Gastrocnemius medialis (tissue), 4 donors: ENCODE measurements at regions not wholly inside any gene's neighbourhood (a gene's known extent, or its start where the extent isn't known, plus 50 kb on each side); places are given as distances from the start of the nearest gene placed in this dataset.
"Not testable (repeated sequence)": the region's sequence is repeated elsewhere in the genome, so short reads cannot be mapped to it uniquely, and the experiment has no call there.

ENCODE experiments used
- ATAC-seq, 2 donors: fragments of 150-250 bp; one replicate each; pipeline ENCODE4 v1.9.1; 2016
- DNase-seq, 2 donors: peaks; one replicate each; pipeline ENCODE4 v3.0.0-alpha.2; 2019
- H3K27ac ChIP-seq, 4 donors: fragments of 200-600 bp; sonication (generic); 1 replicate in 1 of 4; 2 replicates in 3 of 4; pipeline ENCODE4 v1.5.1; 2016 to 2018; ENCODE audit warnings: mild to moderate bottlenecking in 2 of 4, moderate library complexity in 1 of 4
- H3K27me3 ChIP-seq, 3 donors: fragments of 200-600 bp; sonication (generic) in 2 of 3; 1 replicate in 1 of 3; 2 replicates in 2 of 3; pipeline versions ENCODE4 v1.5.1 to v1.6.0; 2016 to 2019; ENCODE audit warnings: mild to moderate bottlenecking in 1 of 3, moderate library complexity in 1 of 3
- H3K36me3 ChIP-seq, 2 donors: fragments of 200-600 bp; sonication (generic) in 1 of 2; one replicate each; pipeline ENCODE4 v1.5.1; 2017 to 2018
- H3K4me1 ChIP-seq, 2 donors: fragments of 200-600 bp; sonication (generic) in 1 of 2; one replicate each; pipeline ENCODE4 v1.5.1; 2016 to 2017; ENCODE audit warnings: mild to moderate bottlenecking in 2 of 2
- H3K4me3 ChIP-seq, 4 donors: fragments of 200-600 bp; sonication (generic) in 3 of 4; 1 replicate in 1 of 4; 2 replicates in 3 of 4; pipeline ENCODE4 v1.5.1; 2016 to 2019; ENCODE audit warnings: mild to moderate bottlenecking in 2 of 4
- H3K9me3 ChIP-seq, 3 donors: fragments of 200-600 bp; sonication (generic) in 2 of 3; 1 replicate in 1 of 3; 2 replicates in 2 of 3; pipeline ENCODE4 v1.5.1; 2016 to 2019
- CTCF ChIP-seq, 5 experiments: fragments of 450-650 bp in 3 of 5; fragments of 200-600 bp in 2 of 5; sonication (generic) in 2 of 5; IDR thresholded peaks in 4 of 5; conservative IDR thresholded peaks in 1 of 5; 1 replicate in 4 of 5; 2 replicates in 1 of 5; pipeline ENCODE4 v1.5.1; 2016 to 2019; ENCODE audit warnings: antibody characterized with exemption in 5 of 5, mild to moderate bottlenecking in 3 of 5, moderate library complexity in 3 of 5
- POLR2A ChIP-seq, 2 donors: fragments of 450-650 bp; IDR thresholded peaks; one replicate each; pipeline ENCODE4 v1.6.1; 2017; ENCODE audit warnings: antibody characterized with exemption in 2 of 2, mild to moderate bottlenecking in 2 of 2, moderate library complexity in 2 of 2
- in situ Hi-C, 4 donors: fragments of 200-750 bp; cut with MboI; loops; one replicate each; pipeline versions ENCODE4 v1.15.0 to v1.8.0; 2017; ENCODE audit warnings: low sequenced_read_pairs in 4 of 4
- intact Hi-C: fragments of 100-400 bp; cut with DNase I; formaldehyde crosslinking; loops from one replicate; pipeline ENCODE4 v1.15.1; 2023; ENCODE audit warnings: low total_unique reads

GRCh38 chr4:27428661-27429060, 568.0 kb downstream of the STIM2 start:
- DNase-seq (no peak), ATAC-seq (no peak)
- H3K27me3 ChIP-seq, result no peaks in the 10 kb centered on the region
- no peak overlapping the region for H3K4me3 ChIP-seq
- H3K36me3 ChIP-seq, result no peaks in the 10 kb centered on the region
- in situ Hi-C loops (no loop called here), intact Hi-C loops (no loop called here)
- no peak overlapping the region for H3K27ac ChIP-seq
- TF ChIP-seq POLR2A (IDR thresholded peaks at IDR 0.05) (no peak), CTCF (IDR thresholded peaks at IDR 0.05 in 4 of 5, conservative IDR thresholded peaks at IDR 0.05 in 1 of 5) (no peak)
- no peaks in the 10 kb centered on the region for H3K4me1 ChIP-seq
- no peaks in the 10 kb centered on the region for H3K9me3 ChIP-seq

- Histone ChIP-seq H3K27ac (no peak overlapping the region), H3K4me3 (no peak overlapping the region), H3K4me1 (no peaks in the 10 kb centered on the region), H3K9me3 (no peaks in the 10 kb centered on the region), H3K36me3 (no peaks in the 10 kb centered on the region), H3K27me3 (no peaks in the 10 kb centered on the region)
- ATAC-seq (no peak), DNase-seq (no peak)
- intact Hi-C loops, result no loop called here
- in situ Hi-C loops, result no loop called here
- TF ChIP-seq CTCF (IDR thresholded peaks at IDR 0.05 in 4 of 5, conservative IDR thresholded peaks at IDR 0.05 in 1 of 5), result no peak
- TF ChIP-seq POLR2A (IDR thresholded peaks at IDR 0.05), result no peak
Observed at GRCh38 chr4:27429364-27429871, 568.8 kb downstream of the STIM2 start.

GRCh38 chr4:27442146-27442545, 581.5 kb downstream of the STIM2 start:
- no peaks in the 10 kb centered on the region for H3K9me3 ChIP-seq
- intact Hi-C loops (no loop called here), in situ Hi-C loops (no loop called here)
- no peak overlapping the region for H3K27ac ChIP-seq
- TF ChIP-seq POLR2A (IDR thresholded peaks at IDR 0.05) (no peak), CTCF (IDR thresholded peaks at IDR 0.05 in 4 of 5, conservative IDR thresholded peaks at IDR 0.05 in 1 of 5) (no peak)
- no peak overlapping the region for H3K4me3 ChIP-seq
- DNase-seq (no peak), ATAC-seq (no peak)
- H3K4me1 ChIP-seq, result no peaks in the 10 kb centered on the region
- H3K36me3 ChIP-seq, result no peaks in the 10 kb centered on the region
- H3K27me3 ChIP-seq, result no peaks in the 10 kb centered on the region

GRCh38 chr4:27442661-27443060, 582.0 kb downstream of the STIM2 start:
- H3K36me3 ChIP-seq, DNase-seq, in situ Hi-C loops, H3K9me3 ChIP-seq, H3K4me1 ChIP-seq, ATAC-seq, intact Hi-C loops, H3K27me3 ChIP-seq, H3K27ac ChIP-seq, H3K4me3 ChIP-seq: not testable (repeated sequence)

- in situ Hi-C loops, result no loop called here
- H3K4me3 ChIP-seq, result no peak overlapping the region
- ATAC-seq (no peak), DNase-seq (no peak)
- intact Hi-C loops, result no loop called here
- H3K9me3 ChIP-seq, result no peaks in the 10 kb centered on the region
- no peak overlapping the region for H3K27ac ChIP-seq
- no peak for TF ChIP-seq CTCF (IDR thresholded peaks at IDR 0.05 in 4 of 5, conservative IDR thresholded peaks at IDR 0.05 in 1 of 5)
- no peak for TF ChIP-seq POLR2A (IDR thresholded peaks at IDR 0.05)
- no peaks in the 10 kb centered on the region for H3K27me3 ChIP-seq
- H3K36me3 ChIP-seq, result no peaks in the 10 kb centered on the region
- H3K4me1 ChIP-seq, result no peaks in the 10 kb centered on the region
Observed at GRCh38 chr4:27463816-27464215, 603.2 kb downstream of the STIM2 start.
